Astrocyte of the spinal cord (primary cell): ENCODE measurements at regions not wholly inside any gene's neighbourhood (a gene's known extent, or its start where the extent isn't known, plus 50 kb on each side); places are given as distances from the start of the nearest gene placed in this dataset.
A peak's percentile ranks its signal among the peaks of the same experiment; 100 is the strongest.
"Not testable (repeated sequence)": the region's sequence is repeated elsewhere in the genome, so short reads cannot be mapped to it uniquely, and the experiment has no call there.

Source experiments
- DNase-seq: peaks from one replicate; pipeline ENCODE4 v3.0.0; 2011; ENCODE audit warnings: low read depth, low spot score
- H3K4me3 ChIP-seq: 2 replicates; pipeline ENCODE4 v1.5.1; 2011; ENCODE audit warnings: low read depth, mild to moderate bottlenecking, low read length, moderate library complexity
- CTCF ChIP-seq: IDR thresholded peaks from 2 replicates; pipeline ENCODE4 v1.5.1; 2012; ENCODE audit warnings: low read depth, mild to moderate bottlenecking, low read length, inconsistent platforms
- in situ Hi-C: cut with HindIII; loops from 2 replicates; pipeline ENCODE4 v1.10.0; 2017; ENCODE audit warnings: low sequenced_read_pairs

GRCh38 chr9:33719581-33720374 lies 75.6 kb upstream of the PRSS3 start:
- DNase-seq: no peak

GRCh38 chr9:33721674-33722358 lies 73.5 kb upstream of the PRSS3 start:
- no peak overlapping the region for H3K4me3 ChIP-seq
- peak; percentile 98 for TF ChIP-seq CTCF
- DNase-seq: peak; percentile 76
- in situ Hi-C loops: no loop called here

More at GRCh38 chr9:33719581-33720374, 75.6 kb upstream of the PRSS3 start:
- peak; percentile 72 for TF ChIP-seq CTCF
- in situ Hi-C loops: no loop called here
- H3K4me3 ChIP-seq: no peak overlapping the region

- no peak overlapping the region for H3K4me3 ChIP-seq
- no peak for DNase-seq
- TF ChIP-seq CTCF: no peak
- in situ Hi-C loops: no loop called here
These were observed 73.0 kb upstream of the PRSS3 start for GRCh38 chr9:33722359-33722675.

GRCh38 chr9:33728613-33729012 lies 66.7 kb upstream of the PRSS3 start:
- H3K4me3 ChIP-seq: no peak overlapping the region
- TF ChIP-seq CTCF: no peak
- no peak for DNase-seq
- in situ Hi-C loops: no loop called here

GRCh38 chr9:33731142-33731541 lies 64.2 kb upstream of the PRSS3 start:
- no peak for TF ChIP-seq CTCF
- H3K4me3 ChIP-seq: no peak overlapping the region
- in situ Hi-C loops: no loop called here
- DNase-seq: no peak

- DNase-seq: no peak
- no peak overlapping the region for H3K4me3 ChIP-seq
- in situ Hi-C loops: no loop called here
- no peak for TF ChIP-seq CTCF
These were observed 63.7 kb upstream of the PRSS3 start for GRCh38 chr9:33731625-33732024.

- H3K4me3 ChIP-seq, in situ Hi-C loops, DNase-seq: not testable (repeated sequence)
These were observed 61.0 kb upstream of the PRSS3 start for GRCh38 chr9:33734247-33734940.

GRCh38 chr9:33734941-33735835 lies 60.2 kb upstream of the PRSS3 start:
- H3K4me3 ChIP-seq, DNase-seq, in situ Hi-C loops: not testable (repeated sequence)
